Heart left ventricle (tissue), 16 donors: ENCODE measurements at regions not wholly inside any gene's neighbourhood (a gene's known extent, or its start where the extent isn't known, plus 50 kb on each side); places are given as distances from the start of the nearest gene placed in this dataset.

ENCODE experiments used
- ATAC-seq, 4 donors: fragments of 200-7000 bp; cut with Tn5 transposase; one replicate each; pipeline ENCODE4 v1.9.1; 2020 to 2022; ENCODE audit warnings: moderate library complexity in 4 of 4, mild to moderate bottlenecking in 3 of 4, moderate number of reproducible peaks in 1 of 4
- DNase-seq, 5 donors: peaks; one replicate each; pipeline ENCODE4 v3.0.0-alpha.2; 2020
- H3K27ac ChIP-seq, 12 donors: fragments of 200-600 bp; sonication (generic) in 4 of 12; one replicate each; pipeline versions ENCODE4 v1.5.0 to v1.8.0; 2016 to 2022; ENCODE audit warnings: mild to moderate bottlenecking in 2 of 12
- H3K27me3 ChIP-seq, 9 donors: fragments of 200-600 bp; sonication (generic) in 2 of 9; one replicate each; pipeline versions ENCODE4 v1.5.1 to v1.8.0; 2016 to 2022; ENCODE audit warnings: mild to moderate bottlenecking in 3 of 9
- H3K36me3 ChIP-seq, 9 donors: fragments of 200-600 bp; sonication (generic) in 2 of 9; one replicate each; pipeline versions ENCODE4 v1.5.0 to v1.8.0; 2018 to 2022; ENCODE audit warnings: mild to moderate bottlenecking in 2 of 9
- H3K4me1 ChIP-seq, 12 donors: fragments of 200-600 bp; sonication (generic) in 4 of 12; one replicate each; pipeline versions ENCODE4 v1.5.0 to v1.8.0; 2016 to 2022; ENCODE audit warnings: mild to moderate bottlenecking in 3 of 12
- H3K4me3 ChIP-seq, 12 donors: fragments of 200-600 bp; sonication (generic) in 4 of 12; one replicate each; pipeline versions ENCODE4 v1.5.0 to v1.8.0; 2017 to 2022; ENCODE audit warnings: mild to moderate bottlenecking in 9 of 12, moderate library complexity in 4 of 12
- H3K9me3 ChIP-seq, 12 donors: fragments of 200-600 bp; sonication (generic) in 4 of 12; one replicate each; pipeline versions ENCODE4 v1.5.0 to v1.8.0; 2016 to 2022; ENCODE audit warnings: mild to moderate bottlenecking in 1 of 12
- POLR2A ChIP-seq, 2 donors: fragments of 450-650 bp; IDR thresholded peaks; one replicate each; pipeline ENCODE4 v1.6.1; 2017; ENCODE audit warnings: antibody characterized with exemption in 2 of 2, mild to moderate bottlenecking in 2 of 2, moderate library complexity in 2 of 2
- WGBS, 4 donors: extraction: QIAGEN DNeasy Blood & Tissue Kit in 2 of 4; methylation state at CpG; one replicate each; pipeline versions ENCODE4 v1.1.5 to v1.1.7; 2013 to 2018; 5-methylcytosine and 5-hydroxymethylcytosine counted together
- intact Hi-C, 10 donors: fragments of 100-400 bp; cut with DNase I; formaldehyde crosslinking; loops; one replicate each; pipeline versions ENCODE4 v1.11.1 to v1.14.2; 2022
- TF ChIP-seq, protein P1 (sequence below), 12 donors: fragments of 200-600 bp; sonication (generic) in 4 of 12; IDR thresholded peaks; one replicate each; pipeline versions ENCODE4 v1.5.0 to v1.8.0; 2018 to 2022; ENCODE audit warnings: antibody characterized with exemption in 12 of 12, mild to moderate bottlenecking in 5 of 12
- donor health status: ischemic (EF 13 %, LVEDD 7.1; RV severe dilation, severe dysfunction).
- donor health status: healthy with polysubstance abuse.
- donor health status: DM: no; HTN: yes; CAD: no.
- donor health status: DM: no; HTN: no; CAD: no.
- donor health status: ischemic (EF 25% LVEDD 6.9; RV normal size, moderate dysfunction).
- donor health status: ischemic (EF 25% LVEDD 5.7; RV mildly dilated, moderate dysfunction).
- donor health status: healthy.
- donor health status: DM: yes; HTN: yes; CAD: no.
- donor health status: ischemic (EF 35%, LVEDD 5.7; RV mildly dilated, moderate dysfunction).
- donor health status: nonischemic (EF 11% LVEDD 7.7; RV severe dilation, severe dysfunction).
- donor health status: DM: yes; HTN: yes; CAD: no.
- donor health status: PGD.
- donor health status: ischemic (EF 29% LVEDD 5.4; RV normal size, mild dysfunction).
- donor health status: nonischemic (EF 23%, LVEDD 6.1; RV moderate dilation, normal function).

DNA sequence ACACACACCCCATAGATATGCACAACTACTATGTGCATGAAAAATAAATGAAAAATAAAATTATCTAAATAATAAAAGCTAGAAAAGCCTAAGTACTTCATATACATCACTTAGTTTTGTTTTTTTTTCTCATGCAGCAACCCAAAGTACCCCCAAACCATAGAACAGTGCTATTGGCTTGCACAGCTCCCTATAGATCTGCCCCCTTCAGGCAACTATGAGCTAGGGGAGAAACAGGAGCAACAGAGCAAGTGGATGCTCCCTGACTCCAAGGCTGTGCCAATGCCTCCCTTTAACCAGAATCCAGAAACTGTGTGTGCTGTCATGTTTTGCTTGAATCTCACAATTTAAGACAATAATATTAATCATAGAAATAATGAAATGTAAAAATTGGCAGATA is 605.5 kb downstream of the TOX3 start:
- no peak overlapping the region for H3K4me3 ChIP-seq
- intact Hi-C loops, result no loop called here
- TF ChIP-seq, protein P1, sequence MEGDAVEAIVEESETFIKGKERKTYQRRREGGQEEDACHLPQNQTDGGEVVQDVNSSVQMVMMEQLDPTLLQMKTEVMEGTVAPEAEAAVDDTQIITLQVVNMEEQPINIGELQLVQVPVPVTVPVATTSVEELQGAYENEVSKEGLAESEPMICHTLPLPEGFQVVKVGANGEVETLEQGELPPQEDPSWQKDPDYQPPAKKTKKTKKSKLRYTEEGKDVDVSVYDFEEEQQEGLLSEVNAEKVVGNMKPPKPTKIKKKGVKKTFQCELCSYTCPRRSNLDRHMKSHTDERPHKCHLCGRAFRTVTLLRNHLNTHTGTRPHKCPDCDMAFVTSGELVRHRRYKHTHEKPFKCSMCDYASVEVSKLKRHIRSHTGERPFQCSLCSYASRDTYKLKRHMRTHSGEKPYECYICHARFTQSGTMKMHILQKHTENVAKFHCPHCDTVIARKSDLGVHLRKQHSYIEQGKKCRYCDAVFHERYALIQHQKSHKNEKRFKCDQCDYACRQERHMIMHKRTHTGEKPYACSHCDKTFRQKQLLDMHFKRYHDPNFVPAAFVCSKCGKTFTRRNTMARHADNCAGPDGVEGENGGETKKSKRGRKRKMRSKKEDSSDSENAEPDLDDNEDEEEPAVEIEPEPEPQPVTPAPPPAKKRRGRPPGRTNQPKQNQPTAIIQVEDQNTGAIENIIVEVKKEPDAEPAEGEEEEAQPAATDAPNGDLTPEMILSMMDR (IDR thresholded peaks at IDR 0.05), result no peak
- no peak for TF ChIP-seq POLR2A (IDR thresholded peaks at IDR 0.05)
- H3K27me3 ChIP-seq, result no peaks in the 10 kb centered on the region
- H3K4me1 ChIP-seq, result no peaks in the 10 kb centered on the region
- no peak overlapping the region for H3K27ac ChIP-seq
- ATAC-seq, result no peak
- H3K9me3 ChIP-seq, result no peaks in the 10 kb centered on the region
- no peak for DNase-seq
- no peaks in the 10 kb centered on the region for H3K36me3 ChIP-seq

DNA sequence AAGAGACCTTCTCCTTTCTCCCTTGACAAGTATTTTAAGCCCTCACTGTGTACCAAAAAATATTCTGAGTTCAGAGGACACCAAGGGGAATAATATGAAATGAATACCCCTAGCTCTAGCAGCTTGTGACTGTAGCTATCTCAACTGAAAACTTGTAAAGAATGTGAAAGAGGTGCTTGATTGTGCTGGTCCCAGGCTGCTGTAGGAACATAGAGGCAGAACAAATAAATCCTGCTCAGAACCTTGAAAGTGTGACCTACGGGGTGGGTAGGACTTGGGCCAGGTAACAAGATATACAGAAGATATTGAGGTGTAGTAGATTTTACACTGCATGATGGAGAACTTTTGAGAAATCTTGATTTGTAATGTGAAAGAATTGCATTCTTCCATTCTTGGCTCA is 606.8 kb downstream of the TOX3 start:
- H3K4me1 ChIP-seq, result no peaks in the 10 kb centered on the region
- DNase-seq (no peak), ATAC-seq (no peak)
- no peak for TF ChIP-seq POLR2A (IDR thresholded peaks at IDR 0.05)
- TF ChIP-seq, protein P1 (IDR thresholded peaks at IDR 0.05), result no peak
- H3K9me3 ChIP-seq, result no peaks in the 10 kb centered on the region
- 35 to 62% (median 50%) methylated on average over 1 of the region's 1 CpG for WGBS, 4 donors
- no peak overlapping the region for H3K27ac ChIP-seq
- H3K27me3 ChIP-seq, result no peaks in the 10 kb centered on the region
- intact Hi-C loops, result no loop called here
- H3K36me3 ChIP-seq, result no peaks in the 10 kb centered on the region
- H3K4me3 ChIP-seq, result no peak overlapping the region

DNA sequence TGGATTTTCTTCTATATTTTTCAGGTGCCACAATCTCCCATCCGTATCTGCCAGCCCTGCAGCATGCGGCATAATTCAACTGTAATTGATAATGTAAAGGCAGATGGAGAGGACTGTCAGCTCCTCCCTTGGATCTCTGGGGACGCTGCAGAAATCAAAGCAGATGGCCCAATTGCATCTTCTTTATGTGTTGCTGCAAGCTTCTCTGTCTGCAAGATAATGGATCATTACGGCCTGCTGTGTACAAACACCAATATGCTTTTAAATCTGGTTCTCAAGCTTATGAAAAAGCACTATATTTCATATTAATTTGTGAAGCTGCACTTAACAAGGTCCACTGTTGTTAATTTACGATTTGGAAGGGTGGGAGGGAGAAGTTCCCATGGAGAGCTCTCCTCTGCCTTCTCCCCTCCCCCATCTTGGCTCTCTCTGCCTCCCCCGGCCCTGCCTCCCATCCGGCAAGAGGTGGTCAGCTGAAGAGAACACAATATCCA is 607.5 kb downstream of the TOX3 start:
- H3K4me1 ChIP-seq, result no peaks in the 10 kb centered on the region
- 49 to 55% (median 50%) methylated on average over 7 of the region's 7 CpGs for WGBS, 4 donors
- ATAC-seq (no peak), DNase-seq (no peak)
- no peaks in the 10 kb centered on the region for H3K36me3 ChIP-seq
- H3K27ac ChIP-seq, result no peak overlapping the region
- H3K27me3 ChIP-seq, result no peaks in the 10 kb centered on the region
- no peak overlapping the region for H3K4me3 ChIP-seq
- no peaks in the 10 kb centered on the region for H3K9me3 ChIP-seq
- intact Hi-C loops, result loop anchor here in 1 of 10 donors (10.0 kb wide), 1 partner anchor 65 kb away; no protein-coding TSS in a partner anchor
- TF ChIP-seq, protein P1 (IDR thresholded peaks at IDR 0.05), result no peak
- TF ChIP-seq POLR2A (IDR thresholded peaks at IDR 0.05), result no peak

DNA sequence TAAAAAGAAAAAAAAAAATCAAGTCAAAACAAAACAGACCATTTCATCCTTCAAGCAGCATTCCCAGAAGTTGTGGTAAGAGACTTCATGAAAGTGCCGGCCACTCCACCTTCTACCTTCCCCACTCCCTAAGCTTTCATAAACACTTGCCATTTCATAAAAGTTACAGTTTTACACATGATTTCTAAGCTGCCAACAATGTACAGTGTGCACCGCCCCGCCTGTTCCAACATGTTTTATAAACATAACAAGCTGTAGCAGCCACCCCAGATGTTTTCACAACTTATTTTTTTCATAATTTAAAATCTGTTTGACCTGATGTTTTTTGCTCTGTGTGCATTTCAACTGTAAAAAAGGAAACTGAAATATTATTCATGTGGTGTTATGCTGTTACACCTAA is 608.1 kb downstream of the TOX3 start:
- H3K4me3 ChIP-seq, result no peak overlapping the region
- WGBS, 4 donors, result 88 to 96% (median 91%) methylated on average over 3 of the region's 3 CpGs
- H3K36me3 ChIP-seq, result no peaks in the 10 kb centered on the region
- H3K4me1 ChIP-seq, result no peaks in the 10 kb centered on the region
- H3K27me3 ChIP-seq, result no peaks in the 10 kb centered on the region
- intact Hi-C loops, result loop anchor here in 1 of 10 donors (10.0 kb wide), 1 partner anchor 64 kb away; no protein-coding TSS in a partner anchor
- H3K27ac ChIP-seq, result no peak overlapping the region
- ATAC-seq (no peak), DNase-seq (no peak)
- no peaks in the 10 kb centered on the region for H3K9me3 ChIP-seq
- TF ChIP-seq POLR2A (IDR thresholded peaks at IDR 0.05), result no peak
- TF ChIP-seq, protein P1 (IDR thresholded peaks at IDR 0.05), result no peak
